Glutamatergic neuron (in vitro differentiated cells): ENCODE measurements at regions not wholly inside any gene's neighbourhood (a gene's known extent, or its start where the extent isn't known, plus 50 kb on each side); places are given as distances from the start of the nearest gene placed in this dataset.

Experiments used
- DNase-seq: peaks from one replicate; pipeline ENCODE4 v3.0.0; 2022
- H3K27ac Mint-ChIP-seq: one replicate; pipeline ENCODE4 v1.8.0; 2020; ENCODE audit warnings: mild to moderate bottlenecking, mixed read lengths, inconsistent platforms; ENCODE audit not compliant: unreplicated experiment
- H3K27me3 Mint-ChIP-seq: one replicate; pipeline ENCODE4 v1.8.0; 2020; ENCODE audit warnings: mild to moderate bottlenecking, moderate library complexity, mixed read lengths, inconsistent platforms; ENCODE audit not compliant: unreplicated experiment
- H3K36me3 Mint-ChIP-seq: one replicate; pipeline ENCODE4 v1.8.0; 2020; ENCODE audit warnings: mild to moderate bottlenecking, mixed read lengths, inconsistent platforms; ENCODE audit not compliant: unreplicated experiment
- H3K4me1 Mint-ChIP-seq: one replicate; pipeline ENCODE4 v1.8.0; 2020; ENCODE audit warnings: mild to moderate bottlenecking, low read depth, mixed read lengths, inconsistent platforms; ENCODE audit not compliant: unreplicated experiment
- H3K4me3 Mint-ChIP-seq: one replicate; pipeline ENCODE4 v1.8.0; 2020; ENCODE audit warnings: mild to moderate bottlenecking, mixed read lengths, inconsistent platforms; ENCODE audit not compliant: unreplicated experiment
- H3K9me3 Mint-ChIP-seq: one replicate; pipeline ENCODE4 v1.8.0; 2020; ENCODE audit warnings: mild to moderate bottlenecking, moderate library complexity, mixed read lengths, inconsistent platforms; ENCODE audit not compliant: unreplicated experiment
- TF ChIP-seq, protein P1 (sequence below): fragments of 200-600 bp; sonication (generic); IDR thresholded peaks from one replicate; pipeline ENCODE4 v1.5.0; 2021; ENCODE audit not compliant: partially characterized antibody, unreplicated experiment

DNA sequence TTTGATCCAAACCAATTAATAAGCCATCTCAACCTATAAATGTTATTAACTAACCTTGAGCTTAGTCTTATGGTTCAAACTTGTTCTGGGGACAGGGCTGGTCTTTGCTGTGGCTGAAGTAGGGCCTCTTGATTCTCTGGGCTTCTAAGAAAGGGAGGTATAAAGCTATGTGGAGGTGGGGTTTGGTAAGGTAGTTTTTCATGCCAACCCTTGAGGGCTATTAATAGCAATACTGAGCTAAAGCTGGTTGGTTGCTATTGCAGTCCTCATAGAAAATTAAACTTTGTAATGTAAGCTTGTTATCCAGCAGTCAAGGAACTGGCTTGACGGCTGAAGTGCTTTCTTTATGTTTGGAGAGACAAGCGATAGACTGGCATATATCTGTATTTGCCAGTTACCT is 112.1 kb downstream of the RND3 start:
- Mint-ChIP-seq H3K27ac (peak overlapping the region; percentile 44), H3K27me3 (no peaks in the 10 kb centered on the region), H3K9me3 (peaks cover 3% of the 10 kb centered on the region), H3K4me3 (no peak overlapping the region), H3K4me1 (peaks cover 41% of the 10 kb centered on the region), H3K36me3 (no peaks in the 10 kb centered on the region)
- TF ChIP-seq, protein P1, sequence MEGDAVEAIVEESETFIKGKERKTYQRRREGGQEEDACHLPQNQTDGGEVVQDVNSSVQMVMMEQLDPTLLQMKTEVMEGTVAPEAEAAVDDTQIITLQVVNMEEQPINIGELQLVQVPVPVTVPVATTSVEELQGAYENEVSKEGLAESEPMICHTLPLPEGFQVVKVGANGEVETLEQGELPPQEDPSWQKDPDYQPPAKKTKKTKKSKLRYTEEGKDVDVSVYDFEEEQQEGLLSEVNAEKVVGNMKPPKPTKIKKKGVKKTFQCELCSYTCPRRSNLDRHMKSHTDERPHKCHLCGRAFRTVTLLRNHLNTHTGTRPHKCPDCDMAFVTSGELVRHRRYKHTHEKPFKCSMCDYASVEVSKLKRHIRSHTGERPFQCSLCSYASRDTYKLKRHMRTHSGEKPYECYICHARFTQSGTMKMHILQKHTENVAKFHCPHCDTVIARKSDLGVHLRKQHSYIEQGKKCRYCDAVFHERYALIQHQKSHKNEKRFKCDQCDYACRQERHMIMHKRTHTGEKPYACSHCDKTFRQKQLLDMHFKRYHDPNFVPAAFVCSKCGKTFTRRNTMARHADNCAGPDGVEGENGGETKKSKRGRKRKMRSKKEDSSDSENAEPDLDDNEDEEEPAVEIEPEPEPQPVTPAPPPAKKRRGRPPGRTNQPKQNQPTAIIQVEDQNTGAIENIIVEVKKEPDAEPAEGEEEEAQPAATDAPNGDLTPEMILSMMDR: no peak
- DNase-seq: no peak

DNA sequence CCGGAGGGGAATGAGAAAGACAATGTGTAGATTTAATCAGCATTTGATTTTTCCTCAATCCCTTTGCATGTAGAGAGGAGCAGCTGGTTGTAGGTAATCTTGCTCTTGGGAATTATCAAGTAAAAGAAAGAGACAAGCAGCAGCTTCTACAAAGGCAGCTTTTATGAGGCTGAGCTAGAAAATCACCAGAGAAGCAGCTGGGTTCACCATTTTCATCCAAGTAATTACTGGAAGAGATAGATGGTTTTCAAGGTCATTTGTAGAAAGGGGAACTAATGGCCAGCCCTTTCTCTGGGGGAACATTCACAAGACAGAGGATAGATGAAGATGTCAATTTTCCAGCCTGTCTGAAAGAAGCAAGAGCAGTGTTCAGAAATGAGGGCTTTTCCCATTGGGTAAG is 113.0 kb downstream of the RND3 start:
- TF ChIP-seq, protein P1: no peak
- H3K9me3 Mint-ChIP-seq: peaks cover 4% of the 10 kb centered on the region
- peaks cover 1% of the 10 kb centered on the region for H3K27me3 Mint-ChIP-seq
- H3K36me3 Mint-ChIP-seq: no peaks in the 10 kb centered on the region
- no peak overlapping the region for H3K4me3 Mint-ChIP-seq
- DNase-seq: no peak
- H3K4me1 Mint-ChIP-seq: peaks cover 44% of the 10 kb centered on the region
- peak overlapping the region; percentile 77 for H3K27ac Mint-ChIP-seq

DNA sequence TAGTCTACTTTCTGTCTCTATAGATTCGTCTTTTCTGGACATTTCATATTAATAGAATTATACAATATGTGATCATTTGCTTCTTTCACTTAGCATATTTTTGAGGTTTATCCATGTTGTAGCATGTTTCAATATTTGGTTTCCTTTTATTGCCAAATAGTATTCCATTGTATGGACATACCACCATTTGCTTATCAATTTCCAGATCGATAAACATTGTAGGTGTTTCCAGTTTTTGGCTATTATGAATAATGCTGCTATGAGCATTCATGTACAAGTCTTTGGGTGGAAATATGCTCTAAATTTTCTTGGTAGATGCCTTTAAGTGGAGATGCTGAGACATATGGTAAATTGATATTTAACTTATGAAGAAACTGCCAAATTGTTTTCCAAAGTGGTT is 114.1 kb downstream of the RND3 start:
- TF ChIP-seq, protein P1: no peak
- Mint-ChIP-seq H3K9me3 (peaks cover 4% of the 10 kb centered on the region), H3K36me3 (no peaks in the 10 kb centered on the region), H3K4me1 (peaks cover 45% of the 10 kb centered on the region), H3K4me3 (no peak overlapping the region), H3K27ac (no peak overlapping the region), H3K27me3 (peaks cover 1% of the 10 kb centered on the region)
- DNase-seq: no peak

DNA sequence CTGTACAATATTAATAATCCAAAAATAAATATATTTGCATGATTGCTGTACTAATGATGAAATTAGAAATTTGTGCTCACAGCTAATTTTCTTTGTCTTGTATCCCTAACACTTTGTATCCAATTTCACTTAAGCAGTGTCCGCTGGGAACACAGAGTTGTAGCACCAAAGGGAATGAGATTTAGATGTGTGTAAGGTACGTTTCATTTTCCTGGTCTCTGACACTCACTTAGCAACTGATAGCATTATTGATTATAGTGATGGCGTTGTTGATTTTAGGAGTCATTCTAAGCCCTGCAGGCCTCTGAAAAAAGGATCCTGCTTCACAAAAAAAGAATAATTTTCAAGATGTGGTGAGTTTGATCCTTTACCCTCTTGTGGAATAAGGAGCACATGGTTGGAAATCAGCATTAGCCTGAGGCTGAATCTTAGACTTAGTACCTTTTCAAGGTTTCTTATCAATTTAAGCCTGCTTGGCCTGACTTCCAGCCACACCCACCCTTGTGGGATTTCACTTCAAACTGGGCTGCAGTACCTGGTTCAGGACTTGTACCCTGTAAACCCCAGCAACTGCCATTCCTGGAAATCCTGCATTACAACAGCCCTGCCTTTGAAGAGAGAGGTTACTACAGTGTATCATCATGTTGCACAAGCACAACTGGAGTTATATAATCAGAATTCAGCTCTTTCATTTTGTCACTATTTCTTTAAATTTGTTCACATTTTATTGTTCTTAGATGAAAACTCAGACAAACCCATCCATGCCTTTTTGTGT is 116.2 kb downstream of the RND3 start:
- Mint-ChIP-seq H3K36me3 (no peaks in the 10 kb centered on the region), H3K4me1 (peaks cover 33% of the 10 kb centered on the region), H3K27ac (peak overlapping the region; percentile 83), H3K4me3 (peak overlapping the region; percentile 61), H3K27me3 (peaks cover 1% of the 10 kb centered on the region), H3K9me3 (peaks cover 1% of the 10 kb centered on the region)
- no peak for DNase-seq
- TF ChIP-seq, protein P1: no peak

DNA sequence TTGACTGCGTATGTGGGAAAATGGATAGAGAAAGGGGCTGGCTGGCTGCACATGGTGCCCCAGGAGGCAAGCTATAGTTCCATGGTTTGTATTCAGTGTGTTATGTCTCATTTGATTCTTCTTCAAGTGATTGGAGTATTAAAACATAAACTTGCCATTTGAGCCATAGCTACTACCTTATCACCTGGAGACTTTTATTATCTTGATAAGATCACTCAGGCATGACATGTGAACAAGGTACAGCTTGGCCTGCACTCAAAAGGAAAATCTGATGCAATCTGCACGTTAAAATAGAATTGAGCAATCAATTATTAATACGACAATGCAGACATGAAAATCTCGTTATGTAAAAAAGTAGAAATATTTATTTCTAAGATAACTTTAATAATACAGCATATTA is 116.9 kb downstream of the RND3 start:
- Mint-ChIP-seq H3K4me3 (peak overlapping the region; percentile 8), H3K9me3 (peaks cover 1% of the 10 kb centered on the region), H3K27me3 (peaks cover 1% of the 10 kb centered on the region), H3K27ac (peak overlapping the region; percentile 74), H3K4me1 (peaks cover 30% of the 10 kb centered on the region), H3K36me3 (no peaks in the 10 kb centered on the region)
- DNase-seq: no peak
- TF ChIP-seq, protein P1: no peak
